ENCODE measurements at regions not wholly inside any gene's neighbourhood (a gene's known extent, or its start where the extent isn't known, plus 50 kb on each side); places are given as distances from the start of the nearest gene placed in this dataset.

- H3K4me1 ChIP-seq (ENCODE audit: insufficient read depth, low read length, poor library complexity, severe bottlenecking), result no peaks in the 10 kb centered on the region
- H3K79me2 ChIP-seq (ENCODE audit: insufficient read depth, low read depth, low read length), result no peaks in the 10 kb centered on the region
- no peaks in the 10 kb centered on the region for H3K9me3 ChIP-seq (ENCODE audit: low read length)
- no peak overlapping the region for H2AFZ ChIP-seq (ENCODE audit: low read length)
- TF ChIP-seq EZH2phosphoT487 (IDR thresholded peaks at IDR 0.05; ENCODE audit: borderline replicate concordance, low read depth, low read length) (no peak), CTCF (conservative IDR thresholded peaks at IDR 0.05; ENCODE audit: low read length) (no peak)
- H3K27ac ChIP-seq (ENCODE audit: low read depth, low read length, poor library complexity, severe bottlenecking), result no peak overlapping the region
- POLR2A ChIA-PET, result no interaction called here
- CTCF ChIA-PET (ENCODE audit: unreplicated experiment), result no interaction called here
- no TSS peak for BruUV-seq (replicated peaks)
- intact Hi-C loops (cut with micrococcal nuclease; ENCODE audit: unreplicated experiment), result no loop called here
- no peak overlapping the region for H3K4me2 ChIP-seq (ENCODE audit: low read length)
- DNase-seq (ENCODE audit: low spot score), result no peak
- H3K36me3 ChIP-seq (ENCODE audit: insufficient read depth, low read length), result no peaks in the 10 kb centered on the region
- H3K4me3 ChIP-seq (ENCODE audit: low read depth, low read length, poor library complexity, severe bottlenecking), result no peak overlapping the region
- H3K9me2 ChIP-seq (ENCODE audit: insufficient read depth, low read length), result peaks cover 2% of the 10 kb centered on the region; the same call in 1 of the 2 replicates
- H4K20me1 ChIP-seq (ENCODE audit: insufficient read depth, low read length), result no peaks in the 10 kb centered on the region
Observed at GRCh38 chr21:15390049-15390448, 325.2 kb upstream of the NRIP1 start.

GRCh38 chr21:15397258-15397657 is 332.5 kb upstream of the NRIP1 start:
- no TSS peak for BruUV-seq (replicated peaks)
- ChIA-PET CTCF (ENCODE audit: unreplicated experiment) (no interaction called here), POLR2A (no interaction called here)
- intact Hi-C loops (cut with micrococcal nuclease; ENCODE audit: unreplicated experiment), result no loop called here
- TF ChIP-seq CTCF (conservative IDR thresholded peaks at IDR 0.05; ENCODE audit: low read length), result no peak
- no peak for TF ChIP-seq EZH2phosphoT487 (IDR thresholded peaks at IDR 0.05; ENCODE audit: borderline replicate concordance, low read depth, low read length)
- no peaks in the 10 kb centered on the region for H3K9me3 ChIP-seq (ENCODE audit: low read length)
- no peaks in the 10 kb centered on the region for H4K20me1 ChIP-seq (ENCODE audit: insufficient read depth, low read length)
- peaks cover 4% of the 10 kb centered on the region; the same call in 1 of the 2 replicates for H3K9me2 ChIP-seq (ENCODE audit: insufficient read depth, low read length)
- no peak overlapping the region for H3K4me2 ChIP-seq (ENCODE audit: low read length)
- H2AFZ ChIP-seq (ENCODE audit: low read length), result no peak overlapping the region
- no peak for DNase-seq (ENCODE audit: low spot score)
- H3K36me3 ChIP-seq (ENCODE audit: insufficient read depth, low read length), result no peaks in the 10 kb centered on the region
- H3K27ac ChIP-seq (ENCODE audit: low read depth, low read length, poor library complexity, severe bottlenecking), result no peak overlapping the region
- H3K79me2 ChIP-seq (ENCODE audit: insufficient read depth, low read depth, low read length), result no peaks in the 10 kb centered on the region
- H3K4me3 ChIP-seq (ENCODE audit: low read depth, low read length, poor library complexity, severe bottlenecking), result no peak overlapping the region
- H3K4me1 ChIP-seq (ENCODE audit: insufficient read depth, low read length, poor library complexity, severe bottlenecking), result no peaks in the 10 kb centered on the region

GRCh38 chr21:15400905-15401304 is 328.9 kb upstream of the USP25 start:
- H3K79me2 ChIP-seq (ENCODE audit: insufficient read depth, low read depth, low read length), result no peaks in the 10 kb centered on the region
- H3K9me2 ChIP-seq (ENCODE audit: insufficient read depth, low read length), result no peaks in the 10 kb centered on the region
- ChIA-PET CTCF (ENCODE audit: unreplicated experiment) (no interaction called here), POLR2A (no interaction called here)
- no peak overlapping the region for H2AFZ ChIP-seq (ENCODE audit: low read length)
- TF ChIP-seq EZH2phosphoT487 (IDR thresholded peaks at IDR 0.05; ENCODE audit: borderline replicate concordance, low read depth, low read length) (no peak), CTCF (conservative IDR thresholded peaks at IDR 0.05; ENCODE audit: low read length) (no peak)
- no peaks in the 10 kb centered on the region for H4K20me1 ChIP-seq (ENCODE audit: insufficient read depth, low read length)
- no peaks in the 10 kb centered on the region for H3K4me1 ChIP-seq (ENCODE audit: insufficient read depth, low read length, poor library complexity, severe bottlenecking)
- H3K9me3 ChIP-seq (ENCODE audit: low read length), result no peaks in the 10 kb centered on the region
- H3K4me2 ChIP-seq (ENCODE audit: low read length), result no peak overlapping the region
- intact Hi-C loops (cut with micrococcal nuclease; ENCODE audit: unreplicated experiment), result no loop called here
- BruUV-seq (replicated peaks), result no TSS peak
- DNase-seq (ENCODE audit: low spot score), result no peak
- H3K4me3 ChIP-seq (ENCODE audit: low read depth, low read length, poor library complexity, severe bottlenecking), result no peak overlapping the region
- no peaks in the 10 kb centered on the region for H3K36me3 ChIP-seq (ENCODE audit: insufficient read depth, low read length)
- no peak overlapping the region for H3K27ac ChIP-seq (ENCODE audit: low read depth, low read length, poor library complexity, severe bottlenecking)

Data from OCI-LY7 (cell line).